Breast epithelium (tissue), 3 donors: ENCODE measurements at regions not wholly inside any gene's neighbourhood (a gene's known extent, or its start where the extent isn't known, plus 50 kb on each side); places are given as distances from the start of the nearest gene placed in this dataset.

ENCODE experiments used
- POLR2A ChIP-seq: fragments of 450-650 bp; IDR thresholded peaks from one replicate; pipeline ENCODE4 v1.6.1; 2016; ENCODE audit warnings: antibody characterized with exemption, mild to moderate bottlenecking, moderate library complexity
- TF ChIP-seq, protein P1 (sequence below), 3 donors: fragments of 450-650 bp; IDR thresholded peaks; one replicate each; pipeline ENCODE4 v1.5.1; 2016 to 2017; ENCODE audit warnings: antibody characterized with exemption in 3 of 3, mild to moderate bottlenecking in 3 of 3, moderate library complexity in 3 of 3

DNA sequence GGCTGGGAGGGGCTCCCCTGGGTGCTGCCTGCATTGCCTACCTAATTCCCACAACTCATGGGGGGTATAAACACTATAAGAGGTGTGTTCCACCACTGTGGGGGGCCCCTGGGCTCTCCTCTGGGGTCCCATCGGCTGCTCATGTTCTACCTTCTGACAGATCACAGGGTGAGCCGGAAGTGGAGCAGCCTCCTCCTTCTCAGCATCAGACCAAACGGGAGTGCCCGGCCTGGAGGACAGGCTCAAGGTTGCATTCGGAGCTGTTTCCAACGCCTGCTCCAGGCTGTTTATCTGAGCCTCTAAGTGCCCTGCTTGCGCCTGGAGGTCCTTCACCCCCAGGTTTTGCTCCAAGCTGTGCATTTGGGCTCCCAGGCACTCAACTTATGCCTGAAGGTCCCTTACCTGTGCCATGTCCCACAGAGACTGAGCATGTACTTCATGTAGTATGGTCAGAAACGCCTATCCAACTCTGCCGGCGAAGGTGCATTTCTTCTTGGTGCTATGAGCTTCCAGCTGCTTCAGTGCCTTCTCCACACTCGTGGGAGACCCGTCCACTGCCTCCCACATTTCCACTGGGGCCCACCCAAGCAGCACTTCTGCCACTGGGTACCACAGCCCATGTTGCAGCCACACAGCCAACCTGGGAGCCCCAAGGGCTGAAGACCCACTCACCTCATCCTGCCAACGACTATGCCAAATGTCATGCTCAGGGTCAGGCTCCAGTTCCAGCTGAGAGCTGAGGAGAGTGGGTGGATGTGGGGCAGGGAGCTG lies 232.1 kb downstream of the IGSF11 start:
- TF ChIP-seq, protein P1, sequence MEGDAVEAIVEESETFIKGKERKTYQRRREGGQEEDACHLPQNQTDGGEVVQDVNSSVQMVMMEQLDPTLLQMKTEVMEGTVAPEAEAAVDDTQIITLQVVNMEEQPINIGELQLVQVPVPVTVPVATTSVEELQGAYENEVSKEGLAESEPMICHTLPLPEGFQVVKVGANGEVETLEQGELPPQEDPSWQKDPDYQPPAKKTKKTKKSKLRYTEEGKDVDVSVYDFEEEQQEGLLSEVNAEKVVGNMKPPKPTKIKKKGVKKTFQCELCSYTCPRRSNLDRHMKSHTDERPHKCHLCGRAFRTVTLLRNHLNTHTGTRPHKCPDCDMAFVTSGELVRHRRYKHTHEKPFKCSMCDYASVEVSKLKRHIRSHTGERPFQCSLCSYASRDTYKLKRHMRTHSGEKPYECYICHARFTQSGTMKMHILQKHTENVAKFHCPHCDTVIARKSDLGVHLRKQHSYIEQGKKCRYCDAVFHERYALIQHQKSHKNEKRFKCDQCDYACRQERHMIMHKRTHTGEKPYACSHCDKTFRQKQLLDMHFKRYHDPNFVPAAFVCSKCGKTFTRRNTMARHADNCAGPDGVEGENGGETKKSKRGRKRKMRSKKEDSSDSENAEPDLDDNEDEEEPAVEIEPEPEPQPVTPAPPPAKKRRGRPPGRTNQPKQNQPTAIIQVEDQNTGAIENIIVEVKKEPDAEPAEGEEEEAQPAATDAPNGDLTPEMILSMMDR (IDR thresholded peaks at IDR 0.05): no peak
- no peak for TF ChIP-seq POLR2A
